Activated CD4-positive, alpha-beta T cell treated with anti-CD3 and anti-CD28 coated beads, Interleukin-2, Interleukin-4, amounts not matched to agents 100 ng/mL and 50 ng/mL, durations not matched to agents 16 hours and 8 hours (primary cell): ENCODE measurements at regions not wholly inside any gene's neighbourhood (a gene's known extent, or its start where the extent isn't known, plus 50 kb on each side); places are given as distances from the start of the nearest gene placed in this dataset.

ENCODE experiments used
- DNase-seq: peaks from one replicate; pipeline ENCODE4 v3.0.0-alpha.2; 2020; ENCODE audit warnings: low spot score

DNA sequence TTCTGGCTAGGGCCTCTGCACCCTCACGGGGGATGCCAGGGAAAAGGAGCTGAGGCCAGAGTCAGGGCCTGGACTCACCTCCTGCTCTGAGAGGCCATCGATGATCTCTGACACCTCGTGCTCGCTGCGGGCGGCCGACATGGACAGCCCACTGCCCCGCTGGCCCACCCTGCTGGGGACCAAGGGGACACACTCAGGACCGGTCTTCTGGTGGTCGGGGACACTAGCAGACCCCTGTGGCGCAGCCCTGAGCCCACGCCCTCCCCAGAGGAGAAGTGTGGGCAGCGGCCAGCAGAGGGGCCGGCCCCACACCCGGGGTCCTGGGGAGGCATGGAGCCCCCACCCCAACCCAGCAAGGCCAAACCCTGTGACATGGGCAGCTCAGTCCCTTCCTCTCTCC lies 134.6 kb downstream of the RFLNA start:
- no peak for DNase-seq

DNA sequence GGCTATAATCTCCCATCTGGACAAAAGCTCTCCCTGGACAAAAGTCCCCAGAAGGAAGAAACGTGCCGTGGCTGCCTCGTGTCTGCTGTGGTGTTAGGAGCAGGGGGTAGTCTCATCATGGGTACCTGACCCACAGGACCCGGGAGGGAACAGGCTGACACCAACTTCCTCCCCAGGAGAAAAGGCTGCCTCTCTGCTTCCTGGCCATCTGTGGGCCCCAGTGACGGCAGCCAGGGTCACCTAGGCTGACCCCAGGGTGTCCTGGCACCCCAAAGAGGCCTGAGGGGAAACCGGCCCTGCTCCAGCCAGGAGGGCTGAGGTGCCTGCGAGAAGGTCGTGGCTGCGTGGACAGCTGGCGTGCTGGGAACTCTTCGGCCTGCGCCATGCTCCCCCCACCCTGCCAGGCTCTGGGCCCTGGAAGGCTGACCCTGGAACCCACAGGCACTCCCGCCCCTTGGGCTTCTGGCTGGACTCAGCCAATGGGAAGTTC lies 133.9 kb downstream of the RFLNA start:
- DNase-seq, result no peak

GRCh38 chr12:124428136-124428791 lies 133.4 kb downstream of the RFLNA start:
- peak; percentile 2 for DNase-seq

- DNase-seq, result no peak
Measured at GRCh38 chr12:124426594-124427555, 132.0 kb downstream of the RFLNA start.

- no peak for DNase-seq
Measured at GRCh38 chr12:124425667-124426066, 130.8 kb downstream of the RFLNA start.

GRCh38 chr12:124424516-124424905 lies 129.6 kb downstream of the RFLNA start:
- DNase-seq, result no peak

DNA sequence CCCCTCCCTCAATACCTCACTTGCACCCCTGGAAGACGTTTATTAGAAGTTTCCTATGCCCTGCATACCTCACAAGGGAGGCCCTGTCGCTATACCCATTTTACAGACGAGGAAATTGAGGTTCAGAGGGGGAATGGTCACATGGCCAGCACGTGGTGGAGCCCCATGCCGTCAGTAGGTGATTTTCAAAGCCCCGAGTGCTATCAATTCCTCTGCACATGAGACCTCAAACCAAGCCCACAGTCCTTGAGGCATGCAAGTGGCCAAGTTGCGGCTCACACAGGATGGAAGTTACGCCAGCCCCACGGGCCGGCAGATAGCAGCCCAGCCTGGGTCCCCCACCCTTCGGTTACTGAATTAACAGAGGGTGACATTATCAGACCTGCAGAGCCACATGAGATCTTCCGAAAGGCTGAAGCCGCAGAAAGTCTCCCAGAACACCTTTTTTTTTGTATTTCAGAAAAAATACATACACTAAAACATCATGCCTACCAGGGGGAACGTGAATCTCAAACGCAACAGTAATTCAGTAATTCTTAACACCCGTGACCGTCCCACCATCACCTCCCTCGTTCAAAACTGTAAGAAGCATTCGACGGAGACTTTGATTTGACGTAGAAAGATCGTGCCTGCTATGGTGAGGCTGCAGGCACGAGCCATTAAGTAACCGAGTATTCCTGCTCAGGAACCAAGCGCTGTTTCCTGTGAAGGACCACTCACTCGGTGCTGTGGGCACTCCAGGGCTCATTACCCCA lies 129.0 kb downstream of the RFLNA start:
- DNase-seq, result no peak

GRCh38 chr12:124422570-124423523 lies 128.0 kb downstream of the RFLNA start:
- DNase-seq, result no peak

GRCh38 chr12:124422142-124422569 lies 127.3 kb downstream of the RFLNA start:
- DNase-seq, result no peak

DNA sequence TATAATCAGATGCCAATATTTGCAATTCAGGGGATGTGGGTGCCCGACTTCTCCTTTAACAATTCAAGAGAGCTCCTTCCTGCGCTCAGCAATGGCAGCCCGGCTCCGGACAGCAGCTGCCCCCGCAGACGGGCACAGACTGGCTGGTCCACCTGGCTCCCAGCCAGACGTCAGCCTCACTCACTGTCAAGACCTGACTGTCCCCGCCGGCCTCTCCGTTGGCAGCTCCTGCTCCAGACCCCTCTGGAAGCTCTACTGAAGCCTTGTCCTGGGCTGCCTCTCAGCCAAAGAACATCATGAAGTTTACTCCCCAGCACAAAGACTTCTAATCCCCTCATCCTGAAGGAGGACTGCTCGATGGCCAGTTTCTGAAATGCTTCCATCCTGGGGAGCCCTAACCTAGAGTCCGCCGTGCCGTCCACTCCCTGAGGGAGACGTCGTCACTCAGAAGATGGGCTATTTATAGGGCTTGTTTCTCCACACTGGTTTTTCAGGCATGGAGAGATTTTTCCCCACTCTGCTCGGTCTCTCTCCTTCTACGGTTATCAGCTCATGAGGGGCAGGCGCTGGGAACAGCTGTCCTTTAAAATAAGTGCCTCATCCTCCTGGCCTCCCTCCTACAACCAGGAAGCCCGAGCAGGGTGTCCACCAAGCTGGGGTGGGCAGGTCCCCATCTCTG lies 126.2 kb downstream of the RFLNA start:
- DNase-seq, result no peak

DNA sequence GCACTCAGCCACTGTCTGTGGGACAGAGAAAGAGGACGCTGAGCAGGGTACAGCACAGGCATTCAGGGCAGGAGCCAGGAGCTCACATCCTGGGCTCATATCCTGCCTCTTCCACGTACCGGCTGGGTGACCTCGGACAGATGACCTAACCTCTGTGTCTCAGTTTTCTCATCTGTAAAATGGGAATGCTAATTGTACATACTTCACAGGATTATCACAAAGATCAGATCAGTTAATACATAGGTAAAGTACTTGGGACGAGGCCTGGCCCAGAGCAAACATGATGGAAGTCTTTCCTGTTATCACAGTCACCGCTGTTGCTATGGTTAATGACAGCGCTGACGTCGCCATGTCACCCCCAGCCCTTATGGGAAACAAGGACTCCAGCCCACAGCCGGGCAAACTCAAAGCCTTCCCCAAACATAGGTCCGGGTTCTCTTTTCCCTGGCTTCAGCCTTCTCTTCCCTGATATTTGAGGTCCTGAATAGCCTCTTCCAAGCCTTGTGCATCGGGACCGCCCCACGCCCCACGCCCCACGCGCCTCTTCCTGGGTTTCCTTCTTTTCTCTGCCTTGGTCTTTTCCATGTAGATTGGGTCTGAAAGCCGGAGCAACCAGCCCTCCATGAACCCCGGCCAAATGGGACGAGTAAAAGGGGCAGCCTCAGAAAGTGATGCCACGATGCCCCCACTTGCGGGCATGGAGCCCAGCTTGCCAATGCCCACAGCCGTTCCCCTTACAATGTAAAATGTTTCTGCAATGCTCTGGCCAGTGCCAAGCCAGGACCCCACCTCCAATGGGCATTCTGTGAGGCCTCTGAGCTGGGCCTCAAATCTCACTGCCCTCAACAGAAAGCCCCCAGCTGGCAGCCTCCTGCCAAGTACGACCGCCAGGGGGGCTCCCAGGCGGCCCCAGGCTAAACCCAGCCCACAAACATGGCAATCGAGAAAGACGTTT lies 125.4 kb downstream of the RFLNA start:
- no peak for DNase-seq

DNA sequence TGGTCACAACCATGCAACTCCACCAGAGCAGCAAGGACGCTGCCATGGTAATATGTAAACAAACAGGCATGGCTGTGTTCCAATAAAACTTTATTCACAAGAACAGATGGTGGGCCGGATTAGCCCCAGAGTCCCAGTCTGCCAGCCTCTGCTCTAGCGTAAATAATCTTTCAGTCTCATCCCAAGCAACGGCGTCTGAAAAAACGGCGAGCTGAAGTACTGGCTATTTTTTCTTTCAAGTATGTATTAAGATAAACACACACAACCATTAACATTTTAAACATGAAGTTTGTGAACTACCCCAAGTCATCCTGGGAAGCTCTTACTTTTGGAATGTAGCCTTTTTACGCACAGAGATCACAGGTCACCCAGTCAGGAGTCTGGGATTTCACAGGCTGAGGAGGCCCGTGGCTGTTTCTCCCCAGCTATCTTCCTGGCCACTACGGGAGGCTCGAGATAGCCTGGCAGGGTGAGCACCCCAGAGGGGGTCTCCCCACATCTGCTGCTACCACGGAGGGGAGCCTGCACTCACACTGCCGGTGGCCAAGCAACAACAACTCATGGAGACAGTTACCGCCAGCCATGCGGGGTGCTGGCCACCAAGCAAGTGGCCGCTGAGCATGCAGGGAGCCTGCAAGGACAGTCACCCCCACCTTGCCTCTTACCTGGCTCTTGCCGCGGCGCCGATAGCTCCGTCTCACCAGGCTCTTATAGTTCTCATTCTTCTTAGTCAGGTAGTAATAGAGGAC lies 124.6 kb downstream of the RFLNA start:
- DNase-seq, result no peak

DNA sequence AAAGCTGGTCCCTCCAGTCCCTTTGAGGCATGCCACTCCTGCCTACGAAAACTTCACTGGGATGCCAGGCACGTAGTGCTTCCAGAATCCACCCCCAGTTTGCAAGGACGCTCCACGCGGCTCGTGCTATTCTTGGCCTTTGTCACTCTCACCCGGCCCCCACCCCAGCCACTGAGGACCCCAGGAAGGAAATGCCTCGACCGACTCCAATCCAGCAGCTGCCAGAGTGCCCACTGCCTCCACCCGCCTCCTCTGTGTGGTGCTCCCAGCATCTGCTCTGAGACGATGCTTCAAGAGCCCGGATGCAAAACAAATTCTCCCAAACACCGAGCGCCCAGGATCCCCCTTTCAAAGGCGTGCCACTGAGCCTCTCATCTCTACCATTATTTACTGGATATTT lies 123.9 kb downstream of the RFLNA start:
- DNase-seq, result no peak

GRCh38 chr12:124418156-124418555 lies 123.3 kb downstream of the RFLNA start:
- DNase-seq, result no peak

DNA sequence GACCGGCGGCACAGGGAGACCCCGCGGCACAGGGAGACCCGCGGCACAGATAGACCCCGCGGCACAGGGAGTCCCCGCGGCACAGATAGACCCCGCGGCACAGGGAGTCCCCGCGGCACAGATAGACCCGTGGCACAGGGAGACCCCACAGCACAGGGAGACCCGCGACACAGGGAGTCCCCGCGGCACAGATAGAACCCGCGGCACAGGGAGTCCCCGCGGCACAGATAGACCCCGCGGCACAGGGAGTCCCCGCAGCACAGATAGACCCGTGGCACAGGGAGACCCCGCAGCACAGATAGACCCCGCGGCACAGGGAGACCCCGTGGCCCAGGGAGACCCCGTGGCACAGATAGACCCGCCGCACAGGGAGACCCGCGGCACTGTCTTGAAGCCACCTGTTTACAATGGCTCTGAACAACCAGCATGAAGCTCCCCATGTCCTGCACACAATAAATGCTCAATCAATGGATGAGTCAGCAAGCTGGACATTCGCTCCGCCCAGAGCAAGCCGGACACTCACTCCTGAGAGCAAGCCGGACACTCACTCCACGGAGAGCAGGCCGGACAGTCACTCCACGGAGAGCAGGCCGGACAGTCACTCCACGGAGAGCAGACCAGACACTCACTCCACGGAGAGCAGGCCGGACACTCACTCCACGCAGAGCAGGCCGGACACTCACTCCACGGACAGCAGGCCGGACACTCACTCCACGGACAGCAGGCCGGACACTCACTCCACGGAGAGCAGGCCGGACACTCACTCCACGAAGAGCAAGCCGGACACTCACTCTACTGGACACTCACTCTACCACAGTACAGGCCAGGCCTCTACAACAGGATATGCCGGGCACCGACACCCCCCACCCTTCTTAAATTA lies 121.9 kb downstream of the RFLNA start:
- DNase-seq, result no peak

DNA sequence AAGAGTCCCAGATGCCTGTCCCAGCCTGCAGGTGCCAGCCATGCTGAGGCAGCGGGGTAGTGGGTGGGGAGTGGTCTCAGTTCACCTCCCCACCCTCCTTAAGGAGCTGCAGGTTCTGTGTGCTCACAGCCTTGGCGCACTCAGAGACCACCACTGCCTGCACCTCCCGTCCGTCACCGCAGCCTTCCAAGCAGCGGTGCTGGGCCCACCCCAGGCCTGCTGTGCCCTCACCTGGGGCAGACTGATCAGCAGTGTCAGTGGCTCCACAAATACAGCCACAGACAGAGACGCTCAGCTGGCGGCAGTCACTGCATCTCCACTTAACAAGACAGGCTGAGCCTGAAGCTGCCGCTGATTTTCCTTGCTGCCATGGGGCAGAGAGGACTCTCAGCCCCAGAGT lies 120.2 kb downstream of the RFLNA start:
- DNase-seq, result no peak

- no peak for DNase-seq
Measured at GRCh38 chr12:124413915-124414314, 119.0 kb downstream of the RFLNA start.

DNA sequence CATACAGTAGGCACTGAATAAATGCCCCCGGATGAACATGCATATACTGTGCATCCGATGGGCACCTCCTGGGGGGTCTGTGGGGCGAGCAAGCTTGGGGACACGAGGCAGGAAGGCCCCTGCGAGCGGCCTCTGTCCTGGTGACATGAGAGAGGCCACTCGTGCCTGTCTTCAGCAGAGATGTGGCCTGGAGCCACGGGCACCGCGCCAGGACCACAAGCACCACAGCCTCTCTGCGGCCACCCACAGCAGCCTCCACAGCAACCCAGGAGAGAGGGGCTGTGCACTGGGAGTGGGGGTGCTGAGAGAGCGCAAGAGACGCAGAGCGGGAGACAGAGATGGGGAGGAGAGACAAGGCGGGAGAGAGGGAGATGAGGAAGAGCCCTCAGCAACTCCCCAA lies 118.5 kb downstream of the RFLNA start:
- no peak for DNase-seq
